ENCODE measurements at regions not wholly inside any gene's neighbourhood (a gene's known extent, or its start where the extent isn't known, plus 50 kb on each side); places are given as distances from the start of the nearest gene placed in this dataset.

DNA sequence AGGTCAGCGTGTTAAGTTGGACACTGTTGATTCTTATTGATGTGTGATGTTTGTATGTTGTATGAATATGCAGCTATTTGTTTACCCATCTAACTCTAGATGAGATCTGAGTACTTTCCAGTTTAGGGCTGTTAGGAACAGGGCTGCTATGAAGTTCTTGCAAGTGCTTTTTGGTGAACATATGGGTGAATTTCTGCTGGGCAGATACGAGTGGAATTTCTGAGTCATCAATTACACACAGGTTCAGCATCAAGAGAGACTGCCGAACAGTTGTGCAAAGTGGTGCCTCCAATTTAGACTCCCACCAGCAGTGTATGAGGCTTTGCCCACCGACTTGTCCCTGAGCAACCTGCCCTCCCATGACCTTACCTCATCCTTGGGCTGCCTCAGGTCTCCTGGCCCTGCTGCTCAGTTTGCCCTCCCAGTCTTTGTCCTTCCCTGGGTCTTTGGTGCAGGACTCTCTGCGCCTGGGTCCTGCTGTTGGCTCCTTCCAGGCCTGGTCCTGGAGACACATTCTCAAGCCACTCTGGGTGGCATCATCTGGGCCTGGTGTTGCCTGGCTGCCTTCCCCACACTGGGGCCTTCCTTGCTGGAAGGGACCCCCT is 343.6 kb downstream of the PTPRU start:
- H3K27ac Mint-ChIP-seq (ENCODE audit: unreplicated experiment), result no peak overlapping the region
- H3K9me3 Mint-ChIP-seq (ENCODE audit: low read depth), result no peaks in the 10 kb centered on the region
- H3K36me3 Mint-ChIP-seq (ENCODE audit: low read depth), result no peaks in the 10 kb centered on the region
- H3K4me3 Mint-ChIP-seq (ENCODE audit: unreplicated experiment), result no peak overlapping the region
- H3K27me3 Mint-ChIP-seq (ENCODE audit: low read depth), result peaks cover 3% of the 10 kb centered on the region
- DNase-seq (ENCODE audit: low spot score), result no peak
- no peaks in the 10 kb centered on the region for H3K4me1 Mint-ChIP-seq (ENCODE audit: low read depth)
- TF ChIP-seq, protein P1, sequence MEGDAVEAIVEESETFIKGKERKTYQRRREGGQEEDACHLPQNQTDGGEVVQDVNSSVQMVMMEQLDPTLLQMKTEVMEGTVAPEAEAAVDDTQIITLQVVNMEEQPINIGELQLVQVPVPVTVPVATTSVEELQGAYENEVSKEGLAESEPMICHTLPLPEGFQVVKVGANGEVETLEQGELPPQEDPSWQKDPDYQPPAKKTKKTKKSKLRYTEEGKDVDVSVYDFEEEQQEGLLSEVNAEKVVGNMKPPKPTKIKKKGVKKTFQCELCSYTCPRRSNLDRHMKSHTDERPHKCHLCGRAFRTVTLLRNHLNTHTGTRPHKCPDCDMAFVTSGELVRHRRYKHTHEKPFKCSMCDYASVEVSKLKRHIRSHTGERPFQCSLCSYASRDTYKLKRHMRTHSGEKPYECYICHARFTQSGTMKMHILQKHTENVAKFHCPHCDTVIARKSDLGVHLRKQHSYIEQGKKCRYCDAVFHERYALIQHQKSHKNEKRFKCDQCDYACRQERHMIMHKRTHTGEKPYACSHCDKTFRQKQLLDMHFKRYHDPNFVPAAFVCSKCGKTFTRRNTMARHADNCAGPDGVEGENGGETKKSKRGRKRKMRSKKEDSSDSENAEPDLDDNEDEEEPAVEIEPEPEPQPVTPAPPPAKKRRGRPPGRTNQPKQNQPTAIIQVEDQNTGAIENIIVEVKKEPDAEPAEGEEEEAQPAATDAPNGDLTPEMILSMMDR (IDR thresholded peaks at IDR 0.05), result no peak

DNA sequence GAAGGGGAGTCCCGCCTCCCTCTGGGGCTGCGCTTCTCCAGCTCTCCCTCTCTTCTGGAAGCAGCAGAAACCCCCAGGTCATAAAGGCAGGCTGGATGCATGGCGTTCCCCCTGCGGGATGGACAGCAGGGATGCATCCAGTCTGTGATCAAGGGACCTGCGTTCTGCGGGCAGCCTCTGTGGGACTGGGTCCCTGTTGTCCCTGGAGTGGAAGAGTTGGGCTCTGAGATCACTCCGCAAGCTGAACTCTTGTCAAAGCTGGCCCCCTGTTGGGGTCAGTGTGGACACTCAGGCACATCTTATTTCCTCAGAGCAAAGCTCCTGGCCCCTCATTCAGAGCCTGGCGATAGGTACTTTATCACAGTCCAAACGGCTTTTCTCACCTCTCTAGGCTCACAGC is 341.2 kb downstream of the PTPRU start:
- no peak overlapping the region for H3K4me3 Mint-ChIP-seq (ENCODE audit: unreplicated experiment)
- no peaks in the 10 kb centered on the region for H3K4me1 Mint-ChIP-seq (ENCODE audit: low read depth)
- DNase-seq (ENCODE audit: low spot score), result no peak
- H3K27ac Mint-ChIP-seq (ENCODE audit: unreplicated experiment), result no peak overlapping the region
- no peaks in the 10 kb centered on the region for H3K9me3 Mint-ChIP-seq (ENCODE audit: low read depth)
- peaks cover 3% of the 10 kb centered on the region for H3K27me3 Mint-ChIP-seq (ENCODE audit: low read depth)
- TF ChIP-seq, protein P1 (IDR thresholded peaks at IDR 0.05), result no peak
- no peaks in the 10 kb centered on the region for H3K36me3 Mint-ChIP-seq (ENCODE audit: low read depth)

DNA sequence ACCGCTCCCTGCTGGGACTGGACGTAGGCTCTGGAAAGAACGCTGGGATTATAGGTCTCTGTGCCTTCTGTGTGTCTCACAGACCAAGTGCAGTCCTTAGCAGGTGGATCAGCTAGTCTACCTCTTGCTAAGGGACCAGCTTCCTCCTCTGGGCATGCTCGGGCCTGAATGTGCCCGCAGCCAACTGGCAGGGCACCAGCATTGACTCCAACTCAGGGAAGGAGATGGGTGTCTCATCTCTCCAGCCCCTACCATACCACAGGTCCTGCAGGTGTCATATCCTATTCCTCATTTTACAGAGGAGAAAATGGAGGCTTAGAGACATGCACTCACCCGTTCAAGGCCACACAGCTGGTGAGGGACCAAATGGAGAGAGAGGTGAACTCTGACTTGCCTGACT is 340.2 kb downstream of the PTPRU start:
- TF ChIP-seq, protein P1 (IDR thresholded peaks at IDR 0.05), result no peak
- Mint-ChIP-seq H3K4me1 (ENCODE audit: low read depth) (no peaks in the 10 kb centered on the region), H3K9me3 (ENCODE audit: low read depth) (no peaks in the 10 kb centered on the region), H3K27ac (ENCODE audit: unreplicated experiment) (no peak overlapping the region), H3K4me3 (ENCODE audit: unreplicated experiment) (no peak overlapping the region), H3K27me3 (ENCODE audit: low read depth) (peaks cover 3% of the 10 kb centered on the region), H3K36me3 (ENCODE audit: low read depth) (no peaks in the 10 kb centered on the region)
- DNase-seq (ENCODE audit: low spot score), result no peak

DNA sequence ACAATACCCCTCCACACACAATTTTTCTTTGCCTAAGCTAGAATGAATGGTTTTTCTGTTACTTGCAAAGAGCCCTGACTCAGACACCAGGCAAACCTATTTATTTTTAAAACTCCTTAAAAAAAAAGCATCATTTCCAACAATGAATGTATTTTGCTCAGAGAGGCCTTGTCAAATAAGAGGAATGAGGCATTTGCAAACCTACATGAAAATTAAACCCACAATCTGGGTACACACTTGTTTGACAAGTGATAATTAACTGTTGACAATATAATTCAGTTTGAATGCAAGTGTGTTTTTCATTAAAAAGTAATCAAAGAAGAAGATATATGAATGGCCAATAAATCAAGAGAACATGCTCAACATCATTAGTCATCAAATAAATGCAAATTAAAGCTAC is 339.5 kb downstream of the PTPRU start:
- DNase-seq (ENCODE audit: low spot score), result no peak
- no peaks in the 10 kb centered on the region for H3K9me3 Mint-ChIP-seq (ENCODE audit: low read depth)
- H3K27ac Mint-ChIP-seq (ENCODE audit: unreplicated experiment), result no peak overlapping the region
- no peaks in the 10 kb centered on the region for H3K36me3 Mint-ChIP-seq (ENCODE audit: low read depth)
- no peaks in the 10 kb centered on the region for H3K4me1 Mint-ChIP-seq (ENCODE audit: low read depth)
- TF ChIP-seq, protein P1 (IDR thresholded peaks at IDR 0.05), result no peak
- H3K4me3 Mint-ChIP-seq (ENCODE audit: unreplicated experiment), result no peak overlapping the region
- H3K27me3 Mint-ChIP-seq (ENCODE audit: low read depth), result peaks cover 3% of the 10 kb centered on the region

DNA sequence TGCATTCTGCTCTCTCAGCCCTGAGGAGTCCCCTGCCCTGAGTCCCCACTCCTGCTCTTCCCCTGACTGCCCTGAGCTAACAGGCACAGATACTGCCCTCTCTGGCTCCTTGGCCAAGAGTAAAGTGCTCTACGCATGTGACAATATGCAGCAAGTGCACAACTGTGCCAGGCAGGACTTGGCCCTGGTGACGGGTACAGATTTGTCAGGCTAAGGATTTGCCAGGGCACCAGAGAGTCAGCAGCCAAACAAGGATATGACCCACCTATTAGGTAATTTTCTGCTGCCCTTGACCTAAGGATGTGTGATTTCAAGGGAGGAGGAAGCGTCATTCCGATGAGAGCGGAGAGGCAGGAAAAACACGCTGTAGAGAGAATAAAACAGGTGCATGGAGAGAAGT is 339.0 kb downstream of the PTPRU start:
- Mint-ChIP-seq H3K27me3 (ENCODE audit: low read depth) (peaks cover 3% of the 10 kb centered on the region), H3K27ac (ENCODE audit: unreplicated experiment) (no peak overlapping the region), H3K4me3 (ENCODE audit: unreplicated experiment) (no peak overlapping the region), H3K4me1 (ENCODE audit: low read depth) (peaks cover 1% of the 10 kb centered on the region), H3K36me3 (ENCODE audit: low read depth) (no peaks in the 10 kb centered on the region), H3K9me3 (ENCODE audit: low read depth) (no peaks in the 10 kb centered on the region)
- TF ChIP-seq, protein P1 (IDR thresholded peaks at IDR 0.05), result no peak
- no peak for DNase-seq (ENCODE audit: low spot score)
